HepG2 (cell line): ENCODE measurements at regions not wholly inside any gene's neighbourhood (a gene's known extent, or its start where the extent isn't known, plus 50 kb on each side); places are given as distances from the start of the nearest gene placed in this dataset.

Experiments used
- CCAR2 ChIP-seq: fragments of 200-400 bp; formaldehyde crosslinking; optimal IDR thresholded peaks from 2 replicates; pipeline ENCODE3; 2018; ENCODE audit warnings: low read depth, mild to moderate bottlenecking, low read length, moderate library complexity
- CEBPB ChIP-seq: IDR thresholded peaks from 2 replicates; pipeline ENCODE4 v1.6.1; 2011; ENCODE audit warnings: low read depth, low read length, improper control_type of control experiment, borderline replicate concordance
- CTCF ChIP-seq: sonication (generic); formaldehyde crosslinking; IDR thresholded peaks from 2 replicates; pipeline ENCODE4 v1.5.0; 2020; ENCODE audit warnings: mild to moderate bottlenecking, missing genetic modification reagents, moderate library complexity
- EP300 ChIP-seq, 3 experiments: sonication (generic) in 1 of 3; formaldehyde crosslinking in 1 of 3; IDR thresholded peaks; 2 replicates each; pipeline versions ENCODE4 v1.5.1 to v1.6.1; 2011 to 2020; ENCODE audit warnings: low read depth in 2 of 3, low read length in 2 of 3, borderline replicate concordance in 1 of 3, improper control_type of control experiment in 1 of 3, mild to moderate bottlenecking in 1 of 3, missing genetic modification reagents in 1 of 3, moderate library complexity in 1 of 3
- ESRRA ChIP-seq: sonication (generic); formaldehyde crosslinking; IDR thresholded peaks from 2 replicates; pipeline ENCODE4 v1.5.1; 2020; ENCODE audit warnings: mild to moderate bottlenecking, low read depth, missing genetic modification reagents
- FOXJ3 ChIP-seq: sonication (generic); formaldehyde crosslinking; IDR thresholded peaks from 2 replicates; pipeline ENCODE4 v1.4.0; 2020; ENCODE audit warnings: missing genetic modification reagents, mild to moderate bottlenecking, borderline replicate concordance
- KLF15 ChIP-seq: sonication (generic); formaldehyde crosslinking; IDR thresholded peaks from 2 replicates; pipeline ENCODE4 v1.8.1; 2023; ENCODE audit warnings: borderline replicate concordance, mild to moderate bottlenecking, inconsistent platforms, missing genetic modification reagents, mixed read lengths
- MTA3 ChIP-seq: sonication (generic); formaldehyde crosslinking; IDR thresholded peaks from 2 replicates; pipeline ENCODE4 v1.4.0; 2020; ENCODE audit warnings: missing genetic modification reagents
- PHF8 ChIP-seq: sonication (generic); formaldehyde crosslinking; IDR thresholded peaks from 2 replicates; pipeline ENCODE4 v1.5.0; 2020; ENCODE audit warnings: missing genetic modification reagents
- SRSF9 ChIP-seq: fragments of 200-400 bp; formaldehyde crosslinking; IDR thresholded peaks from 2 replicates; pipeline ENCODE4 v1.6.1; 2018; ENCODE audit warnings: borderline replicate concordance, mild to moderate bottlenecking, low read depth, low read length; ENCODE audit not compliant: insufficient read depth, poor library complexity, severe bottlenecking
- ZBTB8A ChIP-seq: sonication (generic); formaldehyde crosslinking; IDR thresholded peaks from 2 replicates; pipeline ENCODE4 v1.4.0; 2020; ENCODE audit warnings: mild to moderate bottlenecking, low read depth, missing genetic modification reagents, borderline replicate concordance
- ZNF251 ChIP-seq: sonication (generic); formaldehyde crosslinking; IDR thresholded peaks from 2 replicates; pipeline ENCODE4 v1.9.0; 2021; ENCODE audit warnings: mild to moderate bottlenecking, missing genetic modification reagents
- TF ChIP-seq, protein P1 (sequence below): sonication (generic); formaldehyde crosslinking; IDR thresholded peaks from 2 replicates; pipeline ENCODE4 v1.8.0; 2022; ENCODE audit warnings: missing genetic modification reagents, mild to moderate bottlenecking, moderate library complexity, borderline replicate concordance
- TF ChIP-seq, protein P2 (sequence below): sonication (generic); formaldehyde crosslinking; IDR thresholded peaks from 2 replicates; pipeline ENCODE4 v1.5.1; 2020; ENCODE audit warnings: missing genetic modification reagents, mild to moderate bottlenecking, borderline replicate concordance

- no peak for TF ChIP-seq EP300 (IDR thresholded peaks at IDR 0.05; ENCODE audit: low read depth in 2 of 2, low read length in 2 of 2)
- no peak for TF ChIP-seq EP300 (CRISPR knock-in tag; IDR thresholded peaks at IDR 0.05; ENCODE audit: borderline replicate concordance)
- TF ChIP-seq, protein P1, sequence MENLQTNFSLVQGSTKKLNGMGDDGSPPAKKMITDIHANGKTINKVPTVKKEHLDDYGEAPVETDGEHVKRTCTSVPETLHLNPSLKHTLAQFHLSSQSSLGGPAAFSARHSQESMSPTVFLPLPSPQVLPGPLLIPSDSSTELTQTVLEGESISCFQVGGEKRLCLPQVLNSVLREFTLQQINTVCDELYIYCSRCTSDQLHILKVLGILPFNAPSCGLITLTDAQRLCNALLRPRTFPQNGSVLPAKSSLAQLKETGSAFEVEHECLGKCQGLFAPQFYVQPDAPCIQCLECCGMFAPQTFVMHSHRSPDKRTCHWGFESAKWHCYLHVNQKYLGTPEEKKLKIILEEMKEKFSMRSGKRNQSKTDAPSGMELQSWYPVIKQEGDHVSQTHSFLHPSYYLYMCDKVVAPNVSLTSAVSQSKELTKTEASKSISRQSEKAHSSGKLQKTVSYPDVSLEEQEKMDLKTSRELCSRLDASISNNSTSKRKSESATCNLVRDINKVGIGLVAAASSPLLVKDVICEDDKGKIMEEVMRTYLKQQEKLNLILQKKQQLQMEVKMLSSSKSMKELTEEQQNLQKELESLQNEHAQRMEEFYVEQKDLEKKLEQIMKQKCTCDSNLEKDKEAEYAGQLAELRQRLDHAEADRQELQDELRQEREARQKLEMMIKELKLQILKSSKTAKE (CRISPR knock-in tag) = no peak
- TF ChIP-seq ZNF251 (CRISPR knock-in tag) = no peak
- TF ChIP-seq CTCF = no peak
- no peak for TF ChIP-seq ESRRA
- TF ChIP-seq CEBPB = no peak
- TF ChIP-seq PHF8 (CRISPR knock-in tag) = no peak
- TF ChIP-seq ZBTB8A = no peak
- TF ChIP-seq, protein P2, sequence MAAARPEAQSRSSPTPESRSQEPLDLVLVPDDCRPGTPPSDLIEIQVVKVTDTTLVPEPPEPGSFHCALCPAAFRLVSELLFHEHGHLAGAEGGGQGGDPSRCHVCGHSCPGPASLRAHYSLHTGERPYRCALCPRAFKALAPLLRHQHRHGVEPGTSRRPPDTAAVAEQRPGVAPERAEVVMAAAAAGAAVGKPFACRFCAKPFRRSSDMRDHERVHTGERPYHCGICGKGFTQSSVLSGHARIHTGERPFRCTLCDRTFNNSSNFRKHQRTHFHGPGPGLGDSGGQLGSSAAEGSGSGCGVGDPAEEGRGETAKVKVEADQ (CRISPR knock-in tag) = no peak
- TF ChIP-seq CCAR2 = no peak
- TF ChIP-seq MTA3 = no peak
- TF ChIP-seq FOXJ3 = no peak
- TF ChIP-seq SRSF9 = no peak
- TF ChIP-seq KLF15 (CRISPR knock-in tag) = no peak
Observed at GRCh38 chr22:27581688-27582087, 219.9 kb downstream of the MN1 start.
